Heart left ventricle (tissue), 16 donors: ENCODE measurements at regions not wholly inside any gene's neighbourhood (a gene's known extent, or its start where the extent isn't known, plus 50 kb on each side); places are given as distances from the start of the nearest gene placed in this dataset.

ENCODE experiments used
- ATAC-seq, 4 donors: fragments of 200-7000 bp; cut with Tn5 transposase; one replicate each; pipeline ENCODE4 v1.9.1; 2020 to 2022; ENCODE audit warnings: moderate library complexity in 4 of 4, mild to moderate bottlenecking in 3 of 4, moderate number of reproducible peaks in 1 of 4
- DNase-seq, 5 donors: peaks; one replicate each; pipeline ENCODE4 v3.0.0-alpha.2; 2020
- H3K27ac ChIP-seq, 12 donors: fragments of 200-600 bp; sonication (generic) in 4 of 12; one replicate each; pipeline versions ENCODE4 v1.5.0 to v1.8.0; 2016 to 2022; ENCODE audit warnings: mild to moderate bottlenecking in 2 of 12
- H3K27me3 ChIP-seq, 9 donors: fragments of 200-600 bp; sonication (generic) in 2 of 9; one replicate each; pipeline versions ENCODE4 v1.5.1 to v1.8.0; 2016 to 2022; ENCODE audit warnings: mild to moderate bottlenecking in 3 of 9
- H3K36me3 ChIP-seq, 9 donors: fragments of 200-600 bp; sonication (generic) in 2 of 9; one replicate each; pipeline versions ENCODE4 v1.5.0 to v1.8.0; 2018 to 2022; ENCODE audit warnings: mild to moderate bottlenecking in 2 of 9
- H3K4me1 ChIP-seq, 12 donors: fragments of 200-600 bp; sonication (generic) in 4 of 12; one replicate each; pipeline versions ENCODE4 v1.5.0 to v1.8.0; 2016 to 2022; ENCODE audit warnings: mild to moderate bottlenecking in 3 of 12
- H3K4me3 ChIP-seq, 12 donors: fragments of 200-600 bp; sonication (generic) in 4 of 12; one replicate each; pipeline versions ENCODE4 v1.5.0 to v1.8.0; 2017 to 2022; ENCODE audit warnings: mild to moderate bottlenecking in 9 of 12, moderate library complexity in 4 of 12
- H3K9me3 ChIP-seq, 12 donors: fragments of 200-600 bp; sonication (generic) in 4 of 12; one replicate each; pipeline versions ENCODE4 v1.5.0 to v1.8.0; 2016 to 2022; ENCODE audit warnings: mild to moderate bottlenecking in 1 of 12
- POLR2A ChIP-seq, 2 donors: fragments of 450-650 bp; IDR thresholded peaks; one replicate each; pipeline ENCODE4 v1.6.1; 2017; ENCODE audit warnings: antibody characterized with exemption in 2 of 2, mild to moderate bottlenecking in 2 of 2, moderate library complexity in 2 of 2
- WGBS, 4 donors: extraction: QIAGEN DNeasy Blood & Tissue Kit in 2 of 4; methylation state at CpG; one replicate each; pipeline versions ENCODE4 v1.1.5 to v1.1.7; 2013 to 2018; 5-methylcytosine and 5-hydroxymethylcytosine counted together
- intact Hi-C, 10 donors: fragments of 100-400 bp; cut with DNase I; formaldehyde crosslinking; loops; one replicate each; pipeline versions ENCODE4 v1.11.1 to v1.14.2; 2022
- TF ChIP-seq, protein P1 (sequence below), 12 donors: fragments of 200-600 bp; sonication (generic) in 4 of 12; IDR thresholded peaks; one replicate each; pipeline versions ENCODE4 v1.5.0 to v1.8.0; 2018 to 2022; ENCODE audit warnings: antibody characterized with exemption in 12 of 12, mild to moderate bottlenecking in 5 of 12
- donor health status: ischemic (EF 13 %, LVEDD 7.1; RV severe dilation, severe dysfunction).
- donor health status: healthy with polysubstance abuse.
- donor health status: DM: no; HTN: yes; CAD: no.
- donor health status: DM: no; HTN: no; CAD: no.
- donor health status: ischemic (EF 25% LVEDD 6.9; RV normal size, moderate dysfunction).
- donor health status: ischemic (EF 25% LVEDD 5.7; RV mildly dilated, moderate dysfunction).
- donor health status: healthy.
- donor health status: DM: yes; HTN: yes; CAD: no.
- donor health status: ischemic (EF 35%, LVEDD 5.7; RV mildly dilated, moderate dysfunction).
- donor health status: nonischemic (EF 11% LVEDD 7.7; RV severe dilation, severe dysfunction).
- donor health status: DM: yes; HTN: yes; CAD: no.
- donor health status: PGD.
- donor health status: ischemic (EF 29% LVEDD 5.4; RV normal size, mild dysfunction).
- donor health status: nonischemic (EF 23%, LVEDD 6.1; RV moderate dilation, normal function).

DNA sequence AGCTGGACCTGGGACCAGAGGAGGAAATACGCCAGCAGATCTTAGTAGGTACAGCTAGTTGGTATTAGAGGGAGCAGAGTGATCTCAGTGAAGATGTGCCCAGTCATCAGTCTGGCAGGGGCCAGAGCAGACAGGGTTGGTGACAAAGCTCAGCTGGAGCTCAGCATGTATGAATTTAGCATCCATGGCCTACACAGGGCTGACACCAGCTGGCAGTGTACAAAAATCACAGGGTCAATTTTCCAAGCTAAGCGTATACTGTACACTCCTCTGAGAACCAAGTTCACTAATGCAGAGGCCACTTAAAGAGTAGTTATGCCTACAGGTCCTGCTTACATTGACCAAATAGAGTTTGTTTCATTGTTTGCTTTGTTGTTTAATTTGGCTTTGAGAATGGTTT, 146.6 kb downstream of the SLC24A2 start:
- intact Hi-C loops = loop anchor here in 2 of 10 donors (10.0 kb wide), 1 partner anchor 147 kb away; no protein-coding TSS in a partner anchor
- no peak overlapping the region for H3K27ac ChIP-seq
- WGBS, 4 donors = 75 to 81% (median 78%) methylated on average over 2 of the region's 2 CpGs
- DNase-seq = no peak
- H3K27me3 ChIP-seq = no peaks in the 10 kb centered on the region
- TF ChIP-seq, protein P1, sequence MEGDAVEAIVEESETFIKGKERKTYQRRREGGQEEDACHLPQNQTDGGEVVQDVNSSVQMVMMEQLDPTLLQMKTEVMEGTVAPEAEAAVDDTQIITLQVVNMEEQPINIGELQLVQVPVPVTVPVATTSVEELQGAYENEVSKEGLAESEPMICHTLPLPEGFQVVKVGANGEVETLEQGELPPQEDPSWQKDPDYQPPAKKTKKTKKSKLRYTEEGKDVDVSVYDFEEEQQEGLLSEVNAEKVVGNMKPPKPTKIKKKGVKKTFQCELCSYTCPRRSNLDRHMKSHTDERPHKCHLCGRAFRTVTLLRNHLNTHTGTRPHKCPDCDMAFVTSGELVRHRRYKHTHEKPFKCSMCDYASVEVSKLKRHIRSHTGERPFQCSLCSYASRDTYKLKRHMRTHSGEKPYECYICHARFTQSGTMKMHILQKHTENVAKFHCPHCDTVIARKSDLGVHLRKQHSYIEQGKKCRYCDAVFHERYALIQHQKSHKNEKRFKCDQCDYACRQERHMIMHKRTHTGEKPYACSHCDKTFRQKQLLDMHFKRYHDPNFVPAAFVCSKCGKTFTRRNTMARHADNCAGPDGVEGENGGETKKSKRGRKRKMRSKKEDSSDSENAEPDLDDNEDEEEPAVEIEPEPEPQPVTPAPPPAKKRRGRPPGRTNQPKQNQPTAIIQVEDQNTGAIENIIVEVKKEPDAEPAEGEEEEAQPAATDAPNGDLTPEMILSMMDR (IDR thresholded peaks at IDR 0.05) = no peak
- TF ChIP-seq POLR2A (IDR thresholded peaks at IDR 0.05) = no peak
- H3K4me1 ChIP-seq = no peaks in the 10 kb centered on the region
- H3K36me3 ChIP-seq = no peaks in the 10 kb centered on the region
- ATAC-seq = peak in 2 of 4 donors; percentile 9 to 24
- H3K4me3 ChIP-seq = no peak overlapping the region
- H3K9me3 ChIP-seq = no peaks in the 10 kb centered on the region

DNA sequence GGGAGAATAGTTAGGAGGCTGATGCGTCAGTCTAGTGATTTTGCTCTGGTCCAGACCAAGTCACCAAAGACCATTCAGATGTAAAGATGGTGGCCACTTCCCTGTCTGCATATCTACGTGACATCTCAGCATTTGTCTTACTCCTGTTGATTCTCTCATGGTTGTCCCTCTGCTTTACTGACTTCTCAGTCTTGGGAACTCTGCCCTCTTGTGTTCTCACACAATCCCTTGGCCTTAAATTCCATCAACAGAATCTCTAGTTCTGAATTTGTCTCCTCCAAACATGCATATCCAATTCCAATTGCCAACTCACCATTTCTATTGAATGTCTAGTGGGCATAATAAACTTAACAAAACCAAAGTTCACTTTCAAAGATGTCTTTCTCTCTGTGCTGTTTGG, 147.8 kb downstream of the SLC24A2 start:
- intact Hi-C loops = loop anchor here in 2 of 10 donors (10.0 kb wide), 1 partner anchor 146 kb away; no protein-coding TSS in a partner anchor
- ATAC-seq = no peak
- no peaks in the 10 kb centered on the region for H3K36me3 ChIP-seq
- H3K9me3 ChIP-seq = no peaks in the 10 kb centered on the region
- no peak for DNase-seq
- no peaks in the 10 kb centered on the region for H3K27me3 ChIP-seq
- no peaks in the 10 kb centered on the region for H3K4me1 ChIP-seq
- TF ChIP-seq POLR2A (IDR thresholded peaks at IDR 0.05) = no peak
- TF ChIP-seq, protein P1 (IDR thresholded peaks at IDR 0.05) = no peak
- WGBS, 4 donors = 56 to 70% (median 58%) methylated on average over 2 of the region's 2 CpGs
- H3K4me3 ChIP-seq = no peak overlapping the region
- H3K27ac ChIP-seq = no peak overlapping the region

DNA sequence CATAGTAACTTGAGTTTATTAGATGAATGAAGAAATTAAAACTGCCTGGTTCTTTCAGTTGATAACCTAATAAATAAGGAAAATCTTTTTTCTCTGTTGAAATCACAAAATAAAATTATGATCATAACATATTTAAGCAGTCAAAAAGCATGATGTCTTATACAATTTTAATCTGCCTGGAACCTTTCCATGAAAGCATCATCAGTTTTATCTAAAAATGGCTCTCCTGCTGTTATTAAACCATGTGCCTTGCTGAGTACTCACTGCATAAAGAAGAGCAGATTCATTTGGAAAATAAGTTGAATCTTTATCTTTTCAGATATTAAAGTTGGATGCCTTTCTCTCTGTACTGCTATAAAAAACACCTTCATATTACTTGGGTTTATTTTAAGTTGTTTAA, 148.8 kb downstream of the SLC24A2 start:
- ATAC-seq = no peak
- Histone ChIP-seq H3K9me3 (no peaks in the 10 kb centered on the region), H3K4me1 (no peaks in the 10 kb centered on the region), H3K27me3 (no peaks in the 10 kb centered on the region), H3K27ac (no peak overlapping the region), H3K36me3 (no peaks in the 10 kb centered on the region), H3K4me3 (no peak overlapping the region)
- no peak for TF ChIP-seq POLR2A (IDR thresholded peaks at IDR 0.05)
- TF ChIP-seq, protein P1 (IDR thresholded peaks at IDR 0.05) = no peak
- intact Hi-C loops = loop anchor here in 2 of 10 donors (10.0 kb wide), 1 partner anchor 145 kb away; no protein-coding TSS in a partner anchor
- DNase-seq = no peak

DNA sequence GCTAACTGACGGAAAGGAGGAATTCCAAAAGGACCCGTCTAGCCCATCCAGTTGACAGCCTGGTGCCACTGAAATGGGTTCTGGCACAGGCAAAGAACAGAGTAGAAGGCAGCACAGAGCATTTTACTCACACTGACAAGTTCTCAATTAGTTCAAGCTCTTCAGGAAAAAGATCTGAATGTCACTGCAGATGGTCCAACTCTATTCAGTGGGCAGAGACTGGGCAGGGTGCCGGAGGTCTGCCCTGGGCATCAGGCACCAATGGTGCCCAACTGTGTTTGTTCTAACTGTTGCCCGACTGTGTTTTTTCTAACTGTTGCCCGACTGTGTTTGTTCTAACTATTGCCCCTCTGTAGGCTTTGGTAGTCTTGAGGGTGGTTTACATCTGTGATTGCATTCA, 151.8 kb downstream of the SLC24A2 start:
- Histone ChIP-seq H3K27ac (no peak overlapping the region), H3K36me3 (no peaks in the 10 kb centered on the region), H3K4me1 (no peaks in the 10 kb centered on the region), H3K27me3 (no peaks in the 10 kb centered on the region), H3K4me3 (no peak overlapping the region), H3K9me3 (no peaks in the 10 kb centered on the region)
- ATAC-seq (no peak), DNase-seq (no peak)
- WGBS, 4 donors = 83 to 87% (median 85%) methylated on average over 5 of the region's 5 CpGs
- TF ChIP-seq, protein P1 (IDR thresholded peaks at IDR 0.05) = no peak
- no peak for TF ChIP-seq POLR2A (IDR thresholded peaks at IDR 0.05)
- intact Hi-C loops = no loop called here
